NCI-H1417 (cell line): ENCODE measurements at regions not wholly inside any gene's neighbourhood (a gene's known extent, or its start where the extent isn't known, plus 50 kb on each side); places are given as distances from the start of the nearest gene placed in this dataset.
"Not testable (repeated sequence)": the region's sequence is repeated elsewhere in the genome, so short reads cannot be mapped to it uniquely, and the experiment has no call there.

ENCODE experiments used
- DNase-seq, 3 experiments: peaks; one replicate each; lab custom pipeline; 2025; lab: John Stamatoyannopoulos, UW

GRCh38 chr18:42473611-42474010, 518.6 kb downstream of the PIK3C3 start:
- no peak for DNase-seq

- DNase-seq = no peak
These were observed 519.5 kb downstream of the PIK3C3 start for GRCh38 chr18:42474577-42474976.

GRCh38 chr18:42475157-42475556, 520.1 kb downstream of the PIK3C3 start:
- peak in 1 of 3 experiments; percentile 14 for DNase-seq

- DNase-seq = no peak
These were observed 522.2 kb downstream of the PIK3C3 start for GRCh38 chr18:42477267-42477666.

GRCh38 chr18:42480441-42480840, 525.4 kb downstream of the PIK3C3 start:
- DNase-seq = peak in 2 of 3 experiments; percentile 49 to 85

- no peak for DNase-seq
These were observed 529.6 kb downstream of the PIK3C3 start for GRCh38 chr18:42484648-42485047.

GRCh38 chr18:42486271-42486670, 531.2 kb downstream of the PIK3C3 start:
- no peak for DNase-seq

GRCh38 chr18:42508683-42509296, 553.8 kb downstream of the PIK3C3 start:
- DNase-seq = peak in 2 of 3 experiments; percentile 37 to 68

GRCh38 chr18:42509750-42510415, 554.8 kb downstream of the PIK3C3 start:
- DNase-seq = no peak

GRCh38 chr18:42510540-42510939, 555.5 kb downstream of the PIK3C3 start:
- no peak for DNase-seq

GRCh38 chr18:42513441-42513840, 558.4 kb downstream of the PIK3C3 start:
- no peak for DNase-seq

- DNase-seq = no peak
These were observed 559.5 kb downstream of the PIK3C3 start for GRCh38 chr18:42514512-42514911.

GRCh38 chr18:42517896-42518295, 562.9 kb downstream of the PIK3C3 start:
- no peak for DNase-seq

GRCh38 chr18:42518331-42518730, 563.3 kb downstream of the PIK3C3 start:
- DNase-seq = not testable (repeated sequence)

GRCh38 chr18:42520138-42520537, 565.1 kb downstream of the PIK3C3 start:
- peak in 1 of 3 experiments; percentile 13 for DNase-seq

GRCh38 chr18:42525905-42526304, 570.9 kb downstream of the PIK3C3 start:
- DNase-seq = peak in 1 of 3 experiments; percentile 27

- no peak for DNase-seq
These were observed 572.7 kb downstream of the PIK3C3 start for GRCh38 chr18:42527766-42528165.

GRCh38 chr18:42530276-42530675, 575.2 kb downstream of the PIK3C3 start:
- peak in 1 of 3 experiments; percentile 48 for DNase-seq

GRCh38 chr18:42532119-42532518, 577.1 kb downstream of the PIK3C3 start:
- DNase-seq = no peak

GRCh38 chr18:42533009-42533575, 578.1 kb downstream of the PIK3C3 start:
- DNase-seq = peak in 2 of 3 experiments; percentile 19 to 78

GRCh38 chr18:42533616-42534015, 578.6 kb downstream of the PIK3C3 start:
- DNase-seq = peak in 2 of 3 experiments; percentile 19 to 47

GRCh38 chr18:42534313-42534712, 579.3 kb downstream of the PIK3C3 start:
- peak in 2 of 3 experiments; percentile 45 to 82 for DNase-seq

- DNase-seq = no peak
These were observed 579.0 kb downstream of the RIT2 start for GRCh38 chr18:42536442-42536841.
